Uterus (tissue), 3 donors: ENCODE measurements at regions not wholly inside any gene's neighbourhood (a gene's known extent, or its start where the extent isn't known, plus 50 kb on each side); places are given as distances from the start of the nearest gene placed in this dataset.
"Not testable (repeated sequence)": the region's sequence is repeated elsewhere in the genome, so short reads cannot be mapped to it uniquely, and the experiment has no call there.

Experiments
- DNase-seq, 2 donors: peaks; one replicate each; pipeline ENCODE4 v3.0.0-alpha.2; 2019 to 2020
- H3K27ac ChIP-seq, 2 donors: fragments of 200-600 bp; sonication (generic); 1 replicate in 1 of 2; 2 replicates in 1 of 2; pipeline ENCODE4 v1.5.1; 2016 to 2018
- H3K27me3 ChIP-seq, 2 donors: fragments of 200-600 bp; sonication (generic); one replicate each; pipeline ENCODE4 v1.5.1; 2018 to 2019; ENCODE audit warnings: control low read depth in 1 of 2
- H3K36me3 ChIP-seq, 2 donors: fragments of 200-600 bp; sonication (generic); one replicate each; pipeline ENCODE4 v1.5.1; 2019; ENCODE audit warnings: control low read depth in 1 of 2
- H3K4me1 ChIP-seq, 2 donors: fragments of 200-600 bp; sonication (generic); one replicate each; pipeline ENCODE4 v1.5.1; 2018 to 2019; ENCODE audit warnings: control low read depth in 1 of 2
- H3K4me3 ChIP-seq, 2 donors: fragments of 200-600 bp; sonication (generic); 1 replicate in 1 of 2; 2 replicates in 1 of 2; pipeline ENCODE4 v1.5.1; 2018 to 2019; ENCODE audit warnings: mild to moderate bottlenecking in 1 of 2
- H3K9me3 ChIP-seq, 2 donors: fragments of 200-600 bp; sonication (generic); one replicate each; pipeline ENCODE4 v1.5.1; 2019; ENCODE audit warnings: control low read depth in 1 of 2
- POLR2A ChIP-seq, 2 donors: fragments of 450-650 bp; IDR thresholded peaks; one replicate each; pipeline ENCODE4 v1.6.1; 2016; ENCODE audit warnings: antibody characterized with exemption in 2 of 2, mild to moderate bottlenecking in 1 of 2, moderate library complexity in 1 of 2
- intact Hi-C: fragments of 100-400 bp; cut with DNase I; formaldehyde crosslinking; loops from one replicate; pipeline ENCODE4 v1.15.1; 2023; ENCODE audit warnings: low total_unique reads
- TF ChIP-seq, protein P1 (sequence below), 4 experiments: fragments of 200-600 bp in 2 of 4; fragments of 450-650 bp in 2 of 4; sonication (generic) in 2 of 4; IDR thresholded peaks; one replicate each; pipeline ENCODE4 v1.5.1; 2016 to 2019; ENCODE audit warnings: antibody characterized with exemption in 4 of 4, mild to moderate bottlenecking in 2 of 4, moderate library complexity in 1 of 4
- donor health status: DM: yes; HTN: yes; CAD: no.

DNA sequence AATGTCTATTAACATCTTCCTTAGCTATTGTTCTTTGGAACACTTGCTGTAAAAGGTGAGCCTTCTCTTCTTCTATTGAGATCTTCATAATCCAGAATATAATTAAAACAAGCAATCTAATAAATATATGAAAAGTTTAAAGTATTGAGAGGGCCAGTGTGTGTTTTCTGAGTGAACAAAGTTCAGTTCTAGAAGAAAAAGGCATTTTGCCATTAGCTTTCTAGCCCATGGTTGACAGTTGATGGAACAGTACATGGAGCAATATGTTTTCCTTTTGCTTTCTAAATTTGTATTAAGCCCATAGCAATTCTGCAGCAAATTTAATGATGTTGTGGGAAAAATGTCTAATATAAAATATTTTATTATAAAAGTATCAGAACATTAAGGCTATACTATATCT, 853.0 kb downstream of the TRHDE start:
- Histone ChIP-seq H3K9me3 (no peaks in the 10 kb centered on the region), H3K36me3 (no peaks in the 10 kb centered on the region), H3K27me3 (no peaks in the 10 kb centered on the region), H3K27ac (no peak overlapping the region), H3K4me3 (no peak overlapping the region), H3K4me1 (no peaks in the 10 kb centered on the region)
- TF ChIP-seq, protein P1, sequence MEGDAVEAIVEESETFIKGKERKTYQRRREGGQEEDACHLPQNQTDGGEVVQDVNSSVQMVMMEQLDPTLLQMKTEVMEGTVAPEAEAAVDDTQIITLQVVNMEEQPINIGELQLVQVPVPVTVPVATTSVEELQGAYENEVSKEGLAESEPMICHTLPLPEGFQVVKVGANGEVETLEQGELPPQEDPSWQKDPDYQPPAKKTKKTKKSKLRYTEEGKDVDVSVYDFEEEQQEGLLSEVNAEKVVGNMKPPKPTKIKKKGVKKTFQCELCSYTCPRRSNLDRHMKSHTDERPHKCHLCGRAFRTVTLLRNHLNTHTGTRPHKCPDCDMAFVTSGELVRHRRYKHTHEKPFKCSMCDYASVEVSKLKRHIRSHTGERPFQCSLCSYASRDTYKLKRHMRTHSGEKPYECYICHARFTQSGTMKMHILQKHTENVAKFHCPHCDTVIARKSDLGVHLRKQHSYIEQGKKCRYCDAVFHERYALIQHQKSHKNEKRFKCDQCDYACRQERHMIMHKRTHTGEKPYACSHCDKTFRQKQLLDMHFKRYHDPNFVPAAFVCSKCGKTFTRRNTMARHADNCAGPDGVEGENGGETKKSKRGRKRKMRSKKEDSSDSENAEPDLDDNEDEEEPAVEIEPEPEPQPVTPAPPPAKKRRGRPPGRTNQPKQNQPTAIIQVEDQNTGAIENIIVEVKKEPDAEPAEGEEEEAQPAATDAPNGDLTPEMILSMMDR (IDR thresholded peaks at IDR 0.05): no peak
- no peak for TF ChIP-seq POLR2A (IDR thresholded peaks at IDR 0.05)
- intact Hi-C loops: no loop called here
- DNase-seq: no peak

DNA sequence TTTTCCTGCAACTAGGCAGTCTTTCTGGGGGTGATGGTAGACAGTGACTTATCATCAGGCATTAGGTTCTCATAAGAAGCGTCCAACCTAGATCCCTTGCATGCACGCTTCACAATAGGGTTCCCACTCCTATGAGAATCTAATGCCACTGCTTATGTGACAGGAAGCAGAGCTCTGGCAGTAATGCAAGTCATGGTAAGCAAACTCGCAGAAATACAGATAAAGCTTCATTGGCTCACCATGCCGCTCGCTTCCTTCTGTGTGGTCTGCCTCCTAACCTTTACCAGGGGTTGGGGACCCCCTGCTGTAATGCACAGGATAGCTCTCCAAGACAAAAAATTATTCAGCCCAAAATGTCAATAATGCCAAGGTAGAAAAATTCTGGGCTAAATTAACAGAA, 864.2 kb downstream of the TRHDE start:
- Histone ChIP-seq H3K36me3 (no peaks in the 10 kb centered on the region), H3K4me1 (no peaks in the 10 kb centered on the region), H3K9me3 (no peaks in the 10 kb centered on the region), H3K27ac (no peak overlapping the region), H3K4me3 (no peak overlapping the region), H3K27me3 (no peaks in the 10 kb centered on the region)
- TF ChIP-seq, protein P1 (IDR thresholded peaks at IDR 0.05): no peak
- DNase-seq: no peak
- intact Hi-C loops: no loop called here

DNA sequence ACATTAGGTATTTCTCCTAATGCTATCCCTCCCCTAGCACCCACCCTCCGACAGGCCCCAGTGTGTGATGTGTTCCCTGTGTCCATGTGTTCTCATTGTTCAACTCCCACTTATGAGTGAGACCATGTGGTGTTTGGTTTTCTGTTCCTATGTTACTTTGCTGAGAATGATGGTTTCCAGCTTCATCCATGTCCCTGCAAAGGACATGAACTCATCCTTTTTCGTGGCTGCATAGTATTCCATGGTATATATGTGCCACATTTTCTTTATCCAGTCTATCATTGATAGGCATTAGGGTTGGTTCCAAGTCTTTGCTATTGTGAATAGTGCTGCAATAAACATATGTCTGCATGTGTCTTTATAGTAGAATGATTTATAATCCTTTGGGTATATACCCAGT, 867.5 kb downstream of the TRHDE start:
- H3K36me3 ChIP-seq, DNase-seq, H3K27ac ChIP-seq, H3K4me1 ChIP-seq, H3K4me3 ChIP-seq, intact Hi-C loops, H3K27me3 ChIP-seq, H3K9me3 ChIP-seq: not testable (repeated sequence)

DNA sequence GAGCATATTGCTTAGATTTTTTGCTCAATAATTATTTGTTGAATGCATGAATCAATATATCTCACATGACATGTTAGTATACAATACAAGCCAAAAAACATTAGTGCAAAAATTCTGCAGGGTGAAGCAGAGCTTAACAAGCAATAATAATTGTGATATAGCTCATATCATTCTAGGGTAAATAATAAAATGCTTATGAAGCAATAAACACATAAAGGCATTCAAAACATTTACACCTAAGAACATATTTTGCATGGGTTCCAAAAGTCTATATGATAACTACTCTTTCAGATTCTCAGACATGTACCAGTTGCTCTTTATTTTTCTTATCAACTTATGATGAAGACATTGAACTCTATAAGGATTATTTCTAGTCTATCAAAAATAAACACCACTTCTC, 886.2 kb downstream of the TRHDE start:
- DNase-seq: no peak
- Histone ChIP-seq H3K27me3 (no peaks in the 10 kb centered on the region), H3K9me3 (no peaks in the 10 kb centered on the region), H3K4me3 (no peak overlapping the region), H3K36me3 (no peaks in the 10 kb centered on the region), H3K4me1 (no peaks in the 10 kb centered on the region), H3K27ac (no peak overlapping the region)
- TF ChIP-seq, protein P1 (IDR thresholded peaks at IDR 0.05): no peak
- TF ChIP-seq POLR2A (IDR thresholded peaks at IDR 0.05): no peak
- intact Hi-C loops: no loop called here

DNA sequence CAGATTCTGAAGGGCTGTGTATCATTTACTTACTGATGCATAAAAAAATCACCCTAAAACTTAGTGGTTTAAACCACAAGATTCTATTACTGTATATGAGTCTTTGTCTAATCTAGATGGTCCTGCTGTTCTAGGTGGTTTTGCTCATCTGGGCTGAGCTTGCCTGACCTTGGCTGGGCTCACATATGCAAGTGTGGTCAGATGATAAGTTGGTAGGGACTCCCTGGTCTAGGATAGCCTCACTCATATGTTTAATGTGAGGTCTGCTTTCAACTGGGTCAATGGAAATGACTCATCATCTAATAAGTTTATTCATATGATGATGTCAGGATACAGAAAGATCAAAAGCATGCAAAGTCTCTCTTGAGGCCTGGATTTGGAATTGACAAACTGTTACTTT, 887.8 kb downstream of the TRHDE start:
- Histone ChIP-seq H3K4me3 (no peak overlapping the region), H3K9me3 (no peaks in the 10 kb centered on the region), H3K36me3 (no peaks in the 10 kb centered on the region), H3K27me3 (no peaks in the 10 kb centered on the region), H3K27ac (no peak overlapping the region), H3K4me1 (no peaks in the 10 kb centered on the region)
- intact Hi-C loops: no loop called here
- TF ChIP-seq, protein P1 (IDR thresholded peaks at IDR 0.05): no peak
- TF ChIP-seq POLR2A (IDR thresholded peaks at IDR 0.05): no peak
- DNase-seq: no peak

DNA sequence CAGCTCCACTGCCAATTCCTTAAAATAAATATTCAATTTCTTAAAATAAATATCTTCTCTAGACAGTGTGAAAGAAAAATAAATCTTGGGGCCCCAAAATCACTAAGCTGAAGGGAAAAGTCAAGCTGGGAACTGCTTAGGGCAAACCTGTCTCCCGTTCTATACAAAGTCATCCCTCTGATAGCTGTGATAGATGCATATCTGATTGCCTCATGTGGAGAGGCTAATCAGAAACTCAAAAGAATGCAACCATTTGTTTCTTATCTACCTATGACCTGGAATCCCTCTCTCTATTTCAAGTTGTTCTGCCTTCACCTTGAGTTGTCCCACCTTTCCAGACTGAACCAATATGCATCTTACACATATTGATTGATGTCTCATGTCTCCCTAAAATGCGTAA, 889.8 kb downstream of the TRHDE start:
- DNase-seq: no peak
- Histone ChIP-seq H3K9me3 (no peaks in the 10 kb centered on the region), H3K4me1 (no peaks in the 10 kb centered on the region), H3K27ac (no peak overlapping the region), H3K27me3 (no peaks in the 10 kb centered on the region), H3K36me3 (no peaks in the 10 kb centered on the region), H3K4me3 (no peak overlapping the region)
- TF ChIP-seq, protein P1 (IDR thresholded peaks at IDR 0.05): no peak
- no peak for TF ChIP-seq POLR2A (IDR thresholded peaks at IDR 0.05)
- intact Hi-C loops: no loop called here
